ENCODE measurements at regions not wholly inside any gene's neighbourhood (a gene's known extent, or its start where the extent isn't known, plus 50 kb on each side); places are given as distances from the start of the nearest gene placed in this dataset.

- no peak for TF ChIP-seq CTCF (IDR thresholded peaks at IDR 0.05; ENCODE audit: insufficient read depth, low read length, severe bottlenecking)
These were observed 681.8 kb downstream of the TBC1D32 start for GRCh38 chr6:120652506-120652905.

GRCh38 chr6:120648713-120649112, 685.6 kb downstream of the TBC1D32 start:
- Histone ChIP-seq H3K4me3 (ENCODE audit: low read depth, low read length) (no peak overlapping the region), H3K27me3 (ENCODE audit: control insufficient read depth, insufficient read depth, low read length) (no peaks in the 10 kb centered on the region), H3K36me3 (ENCODE audit: control insufficient read depth, insufficient read depth, low read length) (no peaks in the 10 kb centered on the region)
- DNase-seq (ENCODE audit: low read depth) (peak; percentile 86), FAIRE-seq (no peak)
- no peak for TF ChIP-seq CTCF (IDR thresholded peaks at IDR 0.05; ENCODE audit: insufficient read depth, low read length, severe bottlenecking)

More at GRCh38 chr6:120652506-120652905, 681.8 kb downstream of the TBC1D32 start:
- FAIRE-seq: no peak
- DNase-seq (ENCODE audit: low read depth): no peak
- Histone ChIP-seq H3K4me3 (ENCODE audit: low read depth, low read length) (no peak overlapping the region), H3K36me3 (ENCODE audit: control insufficient read depth, insufficient read depth, low read length) (no peaks in the 10 kb centered on the region), H3K27me3 (ENCODE audit: control insufficient read depth, insufficient read depth, low read length) (no peaks in the 10 kb centered on the region)

- no peak for TF ChIP-seq CTCF (IDR thresholded peaks at IDR 0.05; ENCODE audit: insufficient read depth, low read length, severe bottlenecking)
- Histone ChIP-seq H3K36me3 (ENCODE audit: control insufficient read depth, insufficient read depth, low read length) (no peaks in the 10 kb centered on the region), H3K27me3 (ENCODE audit: control insufficient read depth, insufficient read depth, low read length) (no peaks in the 10 kb centered on the region), H3K4me3 (ENCODE audit: low read depth, low read length) (no peak overlapping the region)
- no peak for FAIRE-seq
- no peak for DNase-seq (ENCODE audit: low read depth)
These were observed 688.2 kb downstream of the TBC1D32 start for GRCh38 chr6:120646101-120646500.

GRCh38 chr6:120632975-120633374, 701.3 kb downstream of the TBC1D32 start:
- FAIRE-seq: no peak

GRCh38 chr6:120627612-120628011, 706.7 kb downstream of the TBC1D32 start:
- H3K27me3 ChIP-seq (ENCODE audit: control insufficient read depth, insufficient read depth, low read length): no peaks in the 10 kb centered on the region
- no peaks in the 10 kb centered on the region for H3K36me3 ChIP-seq (ENCODE audit: control insufficient read depth, insufficient read depth, low read length)
- DNase-seq (ENCODE audit: low read depth) (no peak), FAIRE-seq (no peak)
- TF ChIP-seq CTCF (IDR thresholded peaks at IDR 0.05; ENCODE audit: insufficient read depth, low read length, severe bottlenecking): no peak
- H3K4me3 ChIP-seq (ENCODE audit: low read depth, low read length): no peak overlapping the region

More at GRCh38 chr6:120632975-120633374, 701.3 kb downstream of the TBC1D32 start:
- Histone ChIP-seq H3K27me3 (ENCODE audit: control insufficient read depth, insufficient read depth, low read length) (no peaks in the 10 kb centered on the region), H3K4me3 (ENCODE audit: low read depth, low read length) (no peak overlapping the region), H3K36me3 (ENCODE audit: control insufficient read depth, insufficient read depth, low read length) (no peaks in the 10 kb centered on the region)
- TF ChIP-seq CTCF (IDR thresholded peaks at IDR 0.05; ENCODE audit: insufficient read depth, low read length, severe bottlenecking): no peak
- DNase-seq (ENCODE audit: low read depth): no peak

GRCh38 chr6:120622127-120622631, 712.1 kb downstream of the TBC1D32 start:
- Histone ChIP-seq H3K4me3 (ENCODE audit: low read depth, low read length) (no peak overlapping the region), H3K36me3 (ENCODE audit: control insufficient read depth, insufficient read depth, low read length) (no peaks in the 10 kb centered on the region), H3K27me3 (ENCODE audit: control insufficient read depth, insufficient read depth, low read length) (no peaks in the 10 kb centered on the region)
- DNase-seq (ENCODE audit: low read depth) (no peak), FAIRE-seq (no peak)
- TF ChIP-seq CTCF (IDR thresholded peaks at IDR 0.05; ENCODE audit: insufficient read depth, low read length, severe bottlenecking): no peak

All from bronchial epithelial cell (primary cell).